Stimulated activated CD4-positive, alpha-beta T cell treated with anti-CD3 and anti-CD28 coated beads, Interleukin-4, amount 100 ng/mL, for 48 hours (primary cell): ENCODE measurements at regions not wholly inside any gene's neighbourhood (a gene's known extent, or its start where the extent isn't known, plus 50 kb on each side); places are given as distances from the start of the nearest gene placed in this dataset.
"Not testable (repeated sequence)": the region's sequence is repeated elsewhere in the genome, so short reads cannot be mapped to it uniquely, and the experiment has no call there.

Experiments used
- DNase-seq, 2 donors: peaks; one replicate each; pipeline ENCODE4 v3.0.0-alpha.2; 2020; ENCODE audit warnings: low read depth in 2 of 2

DNA sequence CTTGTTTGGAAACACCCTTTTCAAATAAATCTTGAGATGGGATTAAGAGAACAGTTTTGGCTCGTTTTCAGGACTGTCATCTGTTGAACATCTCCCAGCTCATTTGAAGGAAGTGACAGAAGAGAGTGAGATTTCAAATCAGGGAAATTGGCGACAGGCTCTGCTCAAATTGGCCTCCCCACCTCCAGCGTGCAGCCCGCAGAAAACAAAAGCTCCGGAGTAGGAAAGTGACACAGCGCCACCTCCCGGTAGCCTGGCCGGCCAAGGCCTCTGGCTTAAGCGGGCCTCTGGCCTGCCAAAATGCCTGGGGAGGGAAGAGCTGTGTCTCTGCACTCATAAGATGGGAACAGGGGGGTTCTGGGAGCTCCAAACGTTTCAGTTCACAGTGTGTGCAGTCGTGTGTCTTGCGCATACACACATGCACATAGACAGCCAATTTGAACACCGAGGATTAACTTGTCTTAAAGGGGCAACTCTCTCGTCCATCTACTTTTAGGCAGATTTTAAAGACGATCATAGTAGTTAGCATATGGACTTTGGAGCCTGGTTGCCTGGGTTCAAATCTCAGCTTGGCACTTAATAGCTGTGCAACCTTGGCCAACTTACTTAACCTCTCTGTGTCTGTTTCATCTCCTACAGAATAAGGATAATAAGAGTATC is 132.7 kb upstream of the RCN1 start:
- peak; percentile 61 to 67 for DNase-seq

DNA sequence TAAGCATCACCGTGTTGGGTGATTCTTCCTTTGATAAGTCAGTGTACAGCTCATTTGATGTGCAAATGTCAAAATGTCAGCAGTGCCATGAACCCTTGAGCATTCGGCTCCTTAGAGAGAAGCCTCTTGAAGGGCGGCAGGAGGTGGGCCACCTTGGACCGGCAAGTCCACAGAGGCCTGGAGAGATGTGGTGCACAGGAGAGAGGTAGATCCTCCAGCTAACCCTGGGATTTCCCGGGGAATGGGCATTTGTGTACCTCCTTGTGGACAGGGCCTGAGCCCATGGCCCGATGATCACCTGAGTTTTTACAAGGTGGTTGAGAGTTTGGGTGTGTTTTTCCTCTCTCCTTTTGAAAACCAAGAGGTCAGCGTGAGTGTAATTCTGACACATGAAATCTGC is 133.2 kb upstream of the RCN1 start:
- DNase-seq = no peak

DNA sequence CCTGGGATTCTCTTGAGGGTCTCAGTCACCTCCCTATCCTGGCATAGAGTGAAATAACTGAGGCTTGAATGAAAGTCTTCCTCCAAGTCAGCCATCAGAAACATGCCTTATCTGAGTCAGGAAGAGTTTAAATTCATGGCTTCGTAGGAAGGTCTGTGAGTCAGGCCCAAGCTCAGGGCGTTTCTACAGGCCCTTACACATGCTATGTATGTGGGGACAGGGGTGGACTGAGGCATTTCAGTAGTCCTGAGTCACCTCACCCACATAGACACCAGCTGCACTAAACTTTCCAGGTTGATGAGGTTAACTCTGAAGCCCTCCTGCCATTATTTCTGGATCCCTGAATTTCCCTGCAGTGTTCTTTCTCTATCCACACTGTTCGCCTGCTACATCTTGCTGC is 134.6 kb upstream of the RCN1 start:
- no peak for DNase-seq

DNA sequence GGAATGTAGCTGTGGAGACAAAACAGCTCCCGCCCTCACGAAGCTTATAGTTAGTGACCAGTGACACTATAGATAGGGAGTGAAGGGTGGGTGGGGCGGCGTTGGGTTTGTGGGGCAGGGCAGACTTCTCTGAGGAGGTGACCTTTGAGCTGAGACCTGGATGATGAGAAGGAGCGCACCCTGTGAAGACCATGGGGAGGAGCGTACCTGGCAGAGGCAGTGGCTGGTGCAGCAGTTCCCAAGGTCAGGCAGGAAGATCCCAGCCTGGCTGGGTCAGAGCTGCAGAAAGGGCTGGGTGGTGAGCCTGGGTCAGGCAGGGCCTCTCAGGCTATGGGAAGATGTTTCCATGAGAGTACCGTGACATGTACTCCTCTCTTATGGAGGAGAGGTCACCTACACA is 135.0 kb upstream of the RCN1 start:
- no peak for DNase-seq

DNA sequence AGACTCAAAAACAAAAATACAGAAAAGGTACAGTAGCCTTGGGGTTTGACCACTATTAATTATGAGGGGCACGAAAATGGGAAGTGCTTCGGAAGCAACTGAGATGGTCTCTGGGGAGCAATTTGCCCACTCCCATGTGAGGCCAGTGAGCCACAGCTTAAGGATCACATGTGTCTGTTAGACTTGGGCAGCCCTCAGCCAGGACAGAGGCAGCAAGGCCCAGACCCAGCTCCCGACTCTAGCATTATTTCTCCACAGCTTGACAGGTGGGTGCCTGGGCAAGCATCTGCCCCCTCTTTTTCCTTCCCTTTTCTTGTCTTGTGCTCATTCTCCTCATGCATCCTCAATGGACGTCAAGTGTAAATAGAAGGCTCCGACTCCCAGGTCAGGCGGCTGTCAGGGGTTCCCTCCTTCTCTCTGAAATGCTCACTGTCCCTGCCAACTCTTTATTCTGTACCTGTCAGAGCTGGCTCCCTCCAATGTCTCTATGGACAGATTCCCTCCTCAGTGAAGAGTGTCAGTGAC is 137.0 kb upstream of the RCN1 start:
- no peak for DNase-seq

DNA sequence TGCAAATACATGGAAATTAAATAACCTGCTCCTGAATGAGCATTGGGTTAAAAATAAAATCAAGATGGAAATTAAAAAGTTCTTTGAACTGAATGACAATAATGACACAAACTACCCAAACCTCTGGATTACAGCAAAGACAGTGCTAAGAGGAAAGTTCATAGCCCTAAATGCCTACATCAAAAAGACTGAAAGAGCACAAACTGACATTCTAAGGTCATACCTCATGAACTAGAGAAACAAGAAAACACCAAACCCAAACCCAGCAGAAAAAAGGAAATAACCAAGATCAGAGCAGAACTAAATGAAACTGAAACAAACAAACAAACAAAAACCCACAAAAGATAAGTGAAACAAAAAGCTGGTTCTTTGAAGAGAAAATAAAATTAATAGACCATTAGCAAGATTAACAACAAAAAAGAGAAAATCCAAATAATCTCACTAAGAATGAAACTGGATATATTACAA is 138.6 kb upstream of the PAX6 start:
- not testable (repeated sequence) for DNase-seq

DNA sequence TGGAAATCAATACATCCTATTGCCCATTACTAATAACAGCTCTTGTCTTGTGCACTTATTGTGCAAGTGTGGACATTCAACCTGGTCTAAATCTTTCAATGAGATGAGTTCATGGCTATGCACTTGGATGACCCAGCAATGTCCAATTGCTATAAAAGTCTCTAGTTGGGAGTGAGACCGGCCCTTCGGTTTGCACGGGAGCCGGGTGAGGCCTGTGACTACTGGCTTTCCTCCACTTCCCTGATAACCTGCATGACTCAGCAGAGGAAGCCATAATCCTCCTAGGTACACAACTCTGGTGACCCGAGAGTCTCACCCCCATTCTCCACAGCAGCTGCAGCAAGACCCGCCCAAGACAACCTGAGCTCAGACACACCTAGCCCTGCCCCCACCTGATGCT is 135.9 kb upstream of the PAX6 start:
- no peak for DNase-seq

DNA sequence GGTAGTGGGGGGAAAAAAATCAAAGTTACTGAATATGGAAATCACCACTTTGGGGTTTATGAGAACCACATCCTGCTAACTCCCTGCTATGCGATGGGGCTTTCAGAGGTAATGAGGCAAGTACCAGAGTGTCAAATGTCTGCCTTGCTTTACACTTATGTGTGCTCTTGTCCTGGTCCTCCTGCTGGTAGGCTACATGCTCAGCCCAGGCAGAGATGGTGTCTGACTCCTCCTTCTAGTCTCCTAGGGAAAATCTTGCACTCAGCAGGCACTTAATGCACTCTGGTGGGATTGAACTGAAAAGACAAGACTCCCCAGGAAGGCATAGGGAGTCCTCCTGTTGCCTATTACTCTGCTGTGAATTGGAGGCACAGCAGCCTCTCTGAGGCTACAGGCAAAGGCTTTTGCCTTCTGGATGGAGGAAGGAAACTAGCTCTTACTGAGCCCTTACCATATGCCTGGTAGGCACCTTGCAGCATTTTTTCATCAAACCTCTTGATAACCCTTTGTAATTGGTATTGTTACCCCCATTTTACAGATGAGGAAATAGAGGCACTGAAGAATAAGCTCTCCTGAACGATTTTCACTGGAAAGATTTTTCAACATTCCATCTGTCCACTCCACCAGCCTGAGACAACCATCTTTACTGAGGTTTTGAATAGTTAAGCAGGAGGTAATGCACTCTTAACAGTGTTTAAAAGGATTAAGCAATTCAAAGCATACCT is 132.1 kb upstream of the PAX6 start:
- no peak for DNase-seq

DNA sequence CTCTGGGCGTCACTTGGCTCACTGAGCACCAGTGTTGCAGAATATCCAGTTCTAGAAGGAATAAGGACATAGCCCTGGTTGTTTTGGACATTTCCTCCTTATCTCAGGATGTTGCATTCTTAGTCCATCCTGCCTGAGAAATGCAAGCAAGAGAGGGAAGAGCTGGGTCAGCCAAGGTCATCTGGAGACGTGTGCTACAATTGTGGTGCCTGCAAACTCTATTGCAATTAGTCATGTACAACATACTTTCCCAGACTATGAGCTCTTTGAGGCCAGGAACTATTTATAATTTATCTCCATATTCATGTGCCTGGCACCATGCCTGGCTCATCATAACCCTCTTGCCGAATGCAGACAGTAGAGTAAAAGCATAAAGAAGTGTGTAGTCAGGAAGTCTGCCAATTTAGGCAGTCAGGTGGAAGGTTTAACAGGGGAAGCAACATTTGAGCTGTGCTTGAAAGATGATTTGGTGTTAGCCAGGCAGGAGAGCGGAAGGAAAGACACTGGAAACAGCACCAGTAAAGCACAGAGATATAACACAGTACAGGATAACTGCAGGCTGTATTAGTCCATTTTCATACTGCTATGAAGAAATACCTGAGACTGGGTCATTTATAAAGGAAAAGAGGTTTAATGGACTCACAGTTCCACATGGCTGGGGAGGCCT is 129.4 kb upstream of the PAX6 start:
- no peak for DNase-seq

DNA sequence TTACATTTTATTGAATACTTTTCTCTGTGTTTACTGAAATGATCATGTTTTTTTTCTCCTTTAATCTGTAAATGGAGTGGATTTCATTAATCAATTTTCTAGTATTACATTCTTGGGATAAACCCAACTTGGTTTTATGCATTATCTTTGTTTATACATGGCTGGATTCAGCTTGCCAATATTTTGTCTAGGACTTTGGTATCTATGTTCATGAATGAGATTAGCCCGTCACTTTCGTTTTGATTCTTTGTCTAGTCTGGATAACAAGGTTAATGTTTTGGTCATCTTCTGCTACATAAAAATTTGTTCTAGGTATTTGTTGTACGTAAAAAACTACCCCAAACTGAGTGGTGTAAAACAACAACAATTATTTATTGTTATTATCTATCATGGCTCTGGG is 127.9 kb upstream of the PAX6 start:
- DNase-seq = no peak

DNA sequence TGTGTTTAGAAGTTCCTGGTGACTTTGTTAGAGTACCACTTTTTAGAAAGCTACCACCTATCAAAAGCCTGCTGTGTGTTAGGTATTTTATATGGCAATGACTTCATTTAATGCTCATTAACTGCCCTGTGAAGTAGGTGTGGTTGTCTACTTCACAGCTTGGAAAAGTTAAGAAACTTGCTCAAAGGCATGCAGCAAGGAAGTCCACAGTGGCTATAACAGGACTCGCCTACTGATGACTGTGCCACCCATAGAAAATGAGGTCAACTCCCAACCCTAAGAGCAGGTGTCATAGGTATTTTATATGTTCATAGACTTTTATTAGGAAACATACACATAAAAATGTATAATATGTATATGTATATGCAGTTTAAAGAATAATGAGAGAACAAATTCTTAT is 125.2 kb upstream of the PAX6 start:
- no peak for DNase-seq

DNA sequence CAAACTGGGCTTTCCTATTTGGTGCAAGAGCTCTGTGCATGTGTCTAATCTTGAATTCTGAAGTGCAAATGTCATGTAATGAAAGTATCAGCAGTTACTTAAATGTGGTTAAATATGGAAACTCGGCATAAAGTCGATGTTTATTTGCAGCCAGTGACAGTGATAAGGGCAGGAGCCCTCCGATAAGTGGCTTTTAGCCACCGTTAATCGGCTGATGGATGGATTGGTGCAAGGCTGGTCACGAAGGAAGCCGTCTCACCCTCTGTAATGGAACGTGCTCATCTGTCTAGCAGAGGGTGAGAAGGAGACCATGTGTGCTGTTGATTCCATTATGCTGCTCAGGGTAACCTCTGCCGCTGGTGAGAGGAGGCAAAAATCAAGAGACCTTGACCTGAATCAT is 121.8 kb upstream of the PAX6 start:
- no peak for DNase-seq

DNA sequence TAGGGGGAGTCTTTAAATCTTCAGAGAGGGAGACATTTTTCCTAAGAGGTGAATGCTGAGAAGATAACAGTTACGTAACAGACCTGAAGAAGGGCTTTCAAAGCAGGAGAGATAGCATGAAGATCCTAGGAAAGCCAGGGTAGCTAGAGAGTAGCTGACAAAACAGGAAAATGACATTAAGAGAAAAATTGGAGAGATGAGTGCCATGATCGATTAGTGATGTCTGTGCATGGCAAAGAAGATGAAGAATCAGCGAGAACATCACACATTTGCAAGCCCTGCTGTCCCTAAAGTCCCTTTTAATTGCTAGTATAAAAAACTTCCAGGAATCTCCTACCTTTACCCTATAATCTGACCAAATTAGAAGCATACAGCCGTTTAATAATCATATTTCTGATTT is 116.9 kb upstream of the PAX6 start:
- DNase-seq = no peak

DNA sequence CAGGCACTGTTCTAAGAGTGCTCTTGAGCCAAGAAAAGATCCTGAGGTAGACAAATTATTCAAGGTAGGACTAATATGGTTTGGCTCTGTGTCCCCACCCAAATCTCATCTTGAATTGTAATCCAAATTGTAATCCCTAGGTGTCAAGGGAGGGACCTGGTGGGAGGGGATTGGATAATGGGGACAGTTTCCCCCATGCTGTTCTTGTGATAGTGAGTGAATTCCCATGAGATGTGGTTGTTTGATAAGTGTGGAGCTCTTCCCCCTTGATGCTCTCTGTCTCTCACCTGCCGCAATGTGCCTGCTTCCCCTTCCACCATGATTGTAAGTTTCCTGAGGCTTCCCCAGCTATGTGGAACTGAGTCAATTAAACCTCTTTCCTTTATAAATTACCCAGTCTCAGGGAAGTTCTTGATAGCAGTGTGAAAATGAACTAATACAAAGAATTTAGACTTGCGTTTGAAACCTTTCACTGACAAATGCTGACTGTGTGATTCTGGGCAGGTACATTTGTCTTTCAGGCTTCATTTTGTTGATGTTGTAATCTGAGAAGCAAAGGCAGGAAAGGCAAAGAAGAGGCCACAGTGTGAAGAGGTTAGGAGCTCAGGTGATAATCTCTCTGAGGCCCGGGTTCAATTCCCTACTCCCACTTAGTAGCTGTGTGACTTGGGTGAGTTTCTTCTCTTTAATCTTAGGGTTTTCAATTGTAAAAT is 115.8 kb upstream of the PAX6 start:
- no peak for DNase-seq

DNA sequence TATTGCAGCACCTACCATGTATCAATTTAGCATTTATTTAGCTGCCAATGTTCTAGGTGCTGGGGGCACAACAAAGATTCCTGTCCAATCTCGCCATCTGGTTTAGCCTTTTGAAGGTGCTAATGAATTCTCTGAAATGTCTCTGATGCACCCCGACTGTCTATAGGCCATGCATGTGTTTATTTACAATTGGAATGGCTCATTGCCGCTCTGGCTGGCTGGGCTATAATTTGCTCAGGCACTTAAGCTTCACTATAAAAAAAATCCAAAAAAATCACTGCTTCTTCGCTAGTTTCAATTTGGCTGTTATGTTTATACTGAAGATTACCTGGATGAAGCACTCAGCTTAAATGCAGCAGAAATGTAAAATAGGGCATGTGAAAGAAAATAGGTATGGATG is 115.0 kb upstream of the PAX6 start:
- DNase-seq = no peak

DNA sequence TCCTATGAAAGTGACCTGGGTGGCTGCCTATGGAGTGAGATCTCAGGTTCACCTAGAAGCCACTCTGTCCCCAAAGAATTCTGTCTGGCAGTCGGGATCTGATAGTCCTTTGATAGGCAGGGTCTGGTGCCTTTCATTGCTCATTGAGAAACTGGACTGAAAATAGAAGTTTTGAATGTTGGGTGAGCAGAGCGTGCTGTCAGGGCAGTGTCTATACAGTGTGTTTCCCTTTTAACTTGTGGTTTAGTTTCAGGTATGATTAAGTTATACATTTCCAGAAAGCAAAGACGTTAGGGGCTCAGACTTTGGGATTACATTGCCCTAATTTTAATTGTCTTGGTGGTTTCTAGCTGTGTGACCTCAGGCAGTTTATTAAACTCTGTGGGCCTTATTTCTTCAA is 111.3 kb upstream of the PAX6 start:
- no peak for DNase-seq

DNA sequence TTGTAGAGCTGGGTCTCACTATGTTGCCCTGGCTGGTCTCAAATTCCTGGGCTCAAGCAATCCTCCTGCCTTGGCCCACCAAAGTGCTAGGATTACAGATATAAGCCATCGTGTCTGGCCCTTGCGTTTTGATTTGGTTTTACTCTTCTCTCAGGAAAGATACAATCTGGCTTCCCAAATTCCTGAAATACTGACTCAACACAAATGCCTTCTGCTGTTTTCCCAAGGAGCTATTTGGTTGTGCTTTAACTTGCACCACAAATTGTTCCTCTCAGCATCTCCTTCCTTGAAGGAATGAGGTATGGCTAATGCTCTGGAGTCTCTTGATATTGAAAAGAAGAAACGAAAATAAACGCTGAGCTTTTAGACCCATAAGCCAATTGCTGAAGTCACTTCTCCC is 110.0 kb upstream of the PAX6 start:
- DNase-seq = no peak

DNA sequence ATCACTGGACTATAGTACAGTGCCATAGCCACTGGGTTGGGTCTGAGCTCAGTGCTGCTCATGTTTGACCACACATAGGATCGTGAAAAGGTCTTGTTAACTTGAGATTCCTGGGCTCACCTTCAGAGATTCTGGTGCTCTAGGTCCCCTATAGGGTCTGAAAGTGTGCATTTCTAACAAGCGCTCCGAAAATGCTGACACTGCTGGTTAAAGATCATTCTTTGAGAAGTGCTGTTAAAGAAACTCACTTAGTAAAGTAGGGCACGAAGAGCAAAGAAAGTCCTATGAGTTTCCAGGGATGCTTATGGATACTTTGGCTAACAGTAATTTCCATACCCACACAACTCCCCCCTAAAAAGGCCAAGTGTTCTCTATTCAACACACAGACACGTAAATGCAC is 108.1 kb upstream of the PAX6 start:
- DNase-seq = no peak

DNA sequence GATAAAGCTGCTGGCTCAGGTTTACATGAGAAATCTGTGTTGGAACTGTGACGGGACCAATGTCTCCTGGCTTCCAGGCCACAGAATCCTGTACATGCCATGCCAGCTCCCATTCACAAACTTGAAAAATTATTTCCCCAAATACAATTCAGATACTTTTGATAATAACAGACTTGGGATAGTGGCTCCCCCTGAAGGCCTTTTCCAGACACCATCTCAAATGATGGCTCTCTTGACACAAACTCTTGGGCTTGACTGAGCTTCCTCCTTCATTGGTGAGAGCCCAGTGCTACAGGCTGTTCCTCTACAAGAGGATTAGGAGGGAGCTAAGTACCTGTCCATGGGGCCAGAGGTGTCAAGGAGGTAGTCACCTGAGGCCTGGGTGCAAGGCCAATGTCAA is 104.7 kb upstream of the PAX6 start:
- no peak for DNase-seq

DNA sequence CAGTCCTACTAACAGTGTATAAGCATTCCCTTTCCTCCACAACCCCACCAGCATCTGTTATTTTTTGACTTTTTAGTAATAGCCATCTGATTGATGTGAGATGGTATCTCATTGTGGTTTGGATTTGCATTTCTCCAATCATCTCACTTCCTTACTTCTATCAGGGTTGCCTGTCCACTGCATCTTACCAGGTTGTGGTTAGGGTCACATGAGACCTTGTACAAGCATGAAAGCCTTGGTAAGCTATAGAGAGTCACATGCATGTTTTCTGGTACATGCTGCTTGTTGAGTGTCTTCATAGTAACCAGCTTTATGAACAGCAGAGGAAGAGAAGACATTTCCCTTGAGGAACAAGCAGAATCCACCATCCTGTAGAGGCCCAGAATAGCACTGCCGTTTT is 102.9 kb upstream of the PAX6 start:
- no peak for DNase-seq

DNA sequence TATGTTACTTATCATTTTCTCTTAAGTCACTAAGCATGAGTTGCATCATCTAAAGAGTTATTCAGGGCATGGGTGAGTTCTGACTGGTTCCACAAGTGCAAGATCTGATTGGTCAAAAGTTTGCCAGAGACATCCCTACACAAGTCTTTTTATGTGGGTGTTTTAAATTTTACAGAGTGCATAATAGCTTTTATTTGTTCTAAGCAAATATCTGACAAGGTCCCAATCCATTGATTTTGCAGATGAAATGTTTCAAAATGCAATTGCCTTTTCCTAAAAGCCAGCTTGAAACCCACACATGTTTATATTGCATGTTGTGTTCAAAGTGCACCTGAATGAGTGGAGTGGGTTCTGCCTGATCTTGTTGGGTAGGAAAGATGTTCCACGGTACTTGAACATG is 101.7 kb upstream of the PAX6 start:
- DNase-seq = no peak

DNA sequence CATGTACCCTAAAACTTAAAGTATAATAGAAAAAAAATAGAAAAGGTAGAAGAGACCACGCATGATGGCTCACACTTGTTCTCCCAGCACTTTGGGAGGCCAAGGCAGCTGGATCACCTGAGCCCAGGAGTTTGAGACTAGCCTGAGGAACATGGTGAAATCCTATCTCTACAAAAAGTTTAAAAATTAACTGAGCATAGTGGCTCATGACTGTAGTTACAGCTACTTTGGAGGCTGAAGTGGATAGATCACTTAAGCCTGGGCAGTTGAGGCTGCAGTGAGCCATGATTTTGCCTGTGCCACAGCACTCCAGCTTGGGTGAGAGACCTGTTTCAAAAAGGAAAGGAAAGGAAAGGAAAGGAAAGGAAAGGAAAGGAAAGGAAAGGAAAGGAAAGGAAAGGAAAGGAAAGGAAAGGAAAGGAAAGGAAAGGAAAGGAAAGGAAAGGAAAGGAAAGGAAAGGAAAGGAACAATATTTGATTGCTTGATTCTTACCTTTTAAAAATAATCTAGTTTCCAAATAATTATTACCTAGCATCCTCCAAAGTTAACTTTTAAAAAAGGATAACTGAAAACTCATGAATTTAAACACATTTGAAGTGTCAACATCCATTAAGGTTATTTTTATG is 99.9 kb upstream of the PAX6 start:
- no peak for DNase-seq
